Smooth muscle cell (in vitro differentiated cells): ENCODE measurements at regions not wholly inside any gene's neighbourhood (a gene's known extent, or its start where the extent isn't known, plus 50 kb on each side); places are given as distances from the start of the nearest gene placed in this dataset.

Source experiments
- DNase-seq: peaks from one replicate; lab custom pipeline; 2025; ENCODE audit not compliant: unreplicated experiment; lab: John Stamatoyannopoulos, UW
- H2AFZ ChIP-seq: fragments of 200-600 bp; sonication (generic); 2 replicates; pipeline ENCODE4 v1.6.0; 2016; ENCODE audit warnings: antibody characterized with exemption, low read depth, mild to moderate bottlenecking
- H3F3A ChIP-seq: fragments of 200-600 bp; sonication (generic); 2 replicates; pipeline ENCODE4 v1.6.0; 2017; ENCODE audit warnings: antibody characterized with exemption, low read depth
- H3K27ac ChIP-seq: fragments of 200-600 bp; sonication (generic); 2 replicates; pipeline ENCODE4 v1.5.1; 2016; ENCODE audit warnings: low read depth, mild to moderate bottlenecking
- H3K27me3 ChIP-seq: fragments of 200-600 bp; sonication (generic); 2 replicates; pipeline ENCODE4 v1.6.1; 2016; ENCODE audit warnings: low read depth, mild to moderate bottlenecking
- H3K36me3 ChIP-seq: fragments of 200-600 bp; sonication (generic); 2 replicates; pipeline ENCODE4 v1.5.1; 2016; ENCODE audit warnings: low read depth
- H3K4me1 ChIP-seq: fragments of 200-600 bp; sonication (generic); 2 replicates; pipeline ENCODE4 v1.5.1; 2016; ENCODE audit warnings: low read depth
- H3K4me2 ChIP-seq: fragments of 200-600 bp; sonication (generic); 2 replicates; pipeline ENCODE4 v1.6.0; 2016; ENCODE audit warnings: mild to moderate bottlenecking
- H3K4me3 ChIP-seq: fragments of 200-600 bp; sonication (generic); 2 replicates; pipeline ENCODE4 v1.5.1; 2016; ENCODE audit warnings: mild to moderate bottlenecking
- H3K79me2 ChIP-seq: fragments of 200-600 bp; sonication (generic); 2 replicates; pipeline ENCODE4 v1.6.0; 2016; ENCODE audit warnings: low read depth, mild to moderate bottlenecking
- H3K9ac ChIP-seq: fragments of 200-600 bp; sonication (generic); 2 replicates; pipeline ENCODE4 v1.6.0; 2016; ENCODE audit warnings: low read depth
- H3K9me3 ChIP-seq: fragments of 200-600 bp; sonication (generic); replicated peaks from 2 replicates; pipeline ENCODE4 v1.5.1; 2016; ENCODE audit warnings: low read depth
- H4K20me1 ChIP-seq: fragments of 200-600 bp; sonication (generic); 2 replicates; pipeline ENCODE4 v1.6.0; 2016; ENCODE audit warnings: low read depth
- WGBS: methylation state at CpG from one replicate; pipeline ENCODE4 v1.1.7; 2016; ENCODE audit warnings: low lambda C conversion rate; 5-methylcytosine and 5-hydroxymethylcytosine counted together
- TF ChIP-seq, protein P1 (sequence below): fragments of 200-600 bp; sonication (generic); IDR thresholded peaks from 2 replicates; pipeline ENCODE4 v1.5.1; 2017; ENCODE audit warnings: borderline replicate concordance, mild to moderate bottlenecking, antibody characterized with exemption; ENCODE audit not compliant: insufficient read depth, poor library complexity, severe bottlenecking

DNA sequence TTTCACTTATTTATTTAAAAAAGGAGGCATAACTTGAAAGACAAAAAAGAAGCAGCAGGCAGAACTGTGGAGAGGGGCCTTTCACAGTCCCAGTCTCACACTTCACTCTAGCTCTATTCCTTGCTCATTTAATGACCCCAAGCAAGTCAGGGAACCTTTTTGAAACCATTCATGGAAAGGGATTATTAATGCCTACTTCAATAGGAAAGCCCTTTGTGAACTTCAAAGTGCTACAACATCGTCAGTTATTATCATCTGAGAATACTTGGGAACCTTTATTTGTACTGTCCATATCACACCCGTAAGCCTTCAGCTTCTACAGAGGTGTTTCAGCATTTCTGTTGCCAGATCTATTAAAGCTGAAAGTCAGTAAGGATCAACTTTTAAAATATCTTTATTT lies 320.2 kb downstream of the TMEM161B start:
- no peaks in the 10 kb centered on the region for H3F3A ChIP-seq
- H2AFZ ChIP-seq = no peak overlapping the region
- no peaks in the 10 kb centered on the region for H4K20me1 ChIP-seq
- WGBS = 85% methylated on average over 2 of the region's 2 CpGs
- TF ChIP-seq, protein P1, sequence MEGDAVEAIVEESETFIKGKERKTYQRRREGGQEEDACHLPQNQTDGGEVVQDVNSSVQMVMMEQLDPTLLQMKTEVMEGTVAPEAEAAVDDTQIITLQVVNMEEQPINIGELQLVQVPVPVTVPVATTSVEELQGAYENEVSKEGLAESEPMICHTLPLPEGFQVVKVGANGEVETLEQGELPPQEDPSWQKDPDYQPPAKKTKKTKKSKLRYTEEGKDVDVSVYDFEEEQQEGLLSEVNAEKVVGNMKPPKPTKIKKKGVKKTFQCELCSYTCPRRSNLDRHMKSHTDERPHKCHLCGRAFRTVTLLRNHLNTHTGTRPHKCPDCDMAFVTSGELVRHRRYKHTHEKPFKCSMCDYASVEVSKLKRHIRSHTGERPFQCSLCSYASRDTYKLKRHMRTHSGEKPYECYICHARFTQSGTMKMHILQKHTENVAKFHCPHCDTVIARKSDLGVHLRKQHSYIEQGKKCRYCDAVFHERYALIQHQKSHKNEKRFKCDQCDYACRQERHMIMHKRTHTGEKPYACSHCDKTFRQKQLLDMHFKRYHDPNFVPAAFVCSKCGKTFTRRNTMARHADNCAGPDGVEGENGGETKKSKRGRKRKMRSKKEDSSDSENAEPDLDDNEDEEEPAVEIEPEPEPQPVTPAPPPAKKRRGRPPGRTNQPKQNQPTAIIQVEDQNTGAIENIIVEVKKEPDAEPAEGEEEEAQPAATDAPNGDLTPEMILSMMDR = no peak
- H3K79me2 ChIP-seq = no peaks in the 10 kb centered on the region
- H3K27ac ChIP-seq = no peak overlapping the region
- H3K36me3 ChIP-seq = no peaks in the 10 kb centered on the region
- DNase-seq = no peak
- no peaks in the 10 kb centered on the region for H3K9me3 ChIP-seq
- no peak overlapping the region for H3K9ac ChIP-seq
- H3K4me2 ChIP-seq = no peak overlapping the region
- peaks cover 18% of the 10 kb centered on the region for H3K4me1 ChIP-seq
- no peak overlapping the region for H3K4me3 ChIP-seq
- H3K27me3 ChIP-seq = no peaks in the 10 kb centered on the region

DNA sequence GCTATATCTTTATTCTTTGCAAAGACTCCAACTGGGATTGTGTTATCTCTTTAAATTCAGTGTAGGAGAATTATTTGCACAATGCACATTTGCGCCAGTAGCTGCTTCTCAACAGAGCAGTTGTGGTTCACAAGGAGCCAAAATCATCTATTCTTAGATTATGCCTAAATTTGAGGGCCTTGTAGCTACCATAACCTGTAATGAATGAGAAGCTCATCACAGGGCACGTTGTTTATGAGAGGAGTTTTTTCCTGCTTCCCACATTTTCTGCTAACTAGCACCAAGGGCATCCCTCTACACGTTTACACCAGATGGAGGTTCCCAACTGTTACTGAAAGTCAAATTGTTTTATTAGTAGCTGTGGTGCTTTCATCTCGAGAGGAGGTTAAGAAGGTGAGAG lies 322.4 kb downstream of the TMEM161B start:
- no peak overlapping the region for H3K4me3 ChIP-seq
- H3K27me3 ChIP-seq = no peaks in the 10 kb centered on the region
- 76% methylated on average over 4 of the region's 4 CpGs for WGBS
- H3K36me3 ChIP-seq = no peaks in the 10 kb centered on the region
- no peak overlapping the region for H3K27ac ChIP-seq
- peaks cover 18% of the 10 kb centered on the region for H3K4me1 ChIP-seq
- no peaks in the 10 kb centered on the region for H3K79me2 ChIP-seq
- no peaks in the 10 kb centered on the region for H3K9me3 ChIP-seq
- no peak for DNase-seq
- H2AFZ ChIP-seq = no peak overlapping the region
- TF ChIP-seq, protein P1 = no peak
- H4K20me1 ChIP-seq = no peaks in the 10 kb centered on the region
- H3F3A ChIP-seq = no peaks in the 10 kb centered on the region
- H3K9ac ChIP-seq = no peak overlapping the region
- no peak overlapping the region for H3K4me2 ChIP-seq

DNA sequence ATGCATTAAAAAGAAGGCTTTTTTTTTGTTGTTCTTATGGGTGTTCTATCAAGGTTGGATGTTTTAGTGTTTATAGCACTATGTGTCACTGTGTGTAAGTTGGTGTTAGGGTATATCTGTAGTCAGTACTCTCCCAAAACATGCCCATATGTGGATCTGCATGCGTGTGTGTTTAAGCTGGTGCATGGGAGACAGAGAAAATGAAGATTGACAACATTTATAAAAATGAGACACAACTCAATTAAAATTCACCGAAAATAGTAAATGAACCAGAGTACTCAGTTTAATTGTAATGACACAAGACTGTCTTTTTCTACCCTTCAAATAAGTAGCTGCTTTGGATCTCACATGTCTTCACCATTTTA lies 323.4 kb downstream of the TMEM161B start:
- no peak overlapping the region for H3K27ac ChIP-seq
- no peak overlapping the region for H3K9ac ChIP-seq
- H3F3A ChIP-seq = no peaks in the 10 kb centered on the region
- no peaks in the 10 kb centered on the region for H4K20me1 ChIP-seq
- 93% methylated on average over 2 of the region's 2 CpGs for WGBS
- no peak for DNase-seq
- H3K27me3 ChIP-seq = no peaks in the 10 kb centered on the region
- no peaks in the 10 kb centered on the region for H3K9me3 ChIP-seq
- no peaks in the 10 kb centered on the region for H3K79me2 ChIP-seq
- no peak overlapping the region for H3K4me3 ChIP-seq
- H2AFZ ChIP-seq = no peak overlapping the region
- TF ChIP-seq, protein P1 = no peak
- no peak overlapping the region for H3K4me2 ChIP-seq
- no peaks in the 10 kb centered on the region for H3K36me3 ChIP-seq
- peaks cover 18% of the 10 kb centered on the region for H3K4me1 ChIP-seq

DNA sequence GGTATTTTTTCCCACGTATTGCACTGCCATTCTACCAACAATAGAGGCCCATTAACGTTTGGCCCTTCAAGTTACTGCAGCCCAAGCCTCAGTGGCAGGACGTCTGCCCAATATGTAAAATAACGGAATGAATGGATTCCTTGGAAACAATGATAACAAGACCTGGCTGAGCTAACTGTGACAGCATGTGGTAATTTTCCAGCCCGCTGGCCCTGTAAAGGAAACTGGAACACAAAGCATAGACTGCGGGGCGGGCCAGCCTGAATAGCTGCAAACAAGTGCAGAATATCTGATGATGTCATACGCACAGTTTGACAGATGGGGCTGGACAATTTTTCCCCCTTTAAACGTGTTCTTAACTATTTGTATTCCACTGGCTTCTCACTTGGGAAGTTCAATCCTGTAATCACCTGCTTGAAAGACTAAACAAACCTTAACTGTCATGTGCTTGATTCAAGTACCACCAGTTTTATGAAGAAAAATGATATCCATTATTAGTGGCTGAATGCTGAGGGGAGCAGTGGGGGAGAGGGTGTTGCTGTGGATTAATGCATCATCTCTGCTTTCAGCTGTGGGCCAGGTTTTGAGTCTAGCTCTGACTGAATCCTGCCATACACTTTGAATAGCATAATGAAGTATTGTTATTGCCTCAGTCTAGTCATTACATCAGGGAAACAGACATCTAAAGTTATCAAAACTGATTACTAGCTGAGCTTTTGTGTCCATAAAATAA lies 323.9 kb downstream of the TMEM161B start:
- Histone ChIP-seq H3K9ac (no peak overlapping the region), H3K4me3 (no peak overlapping the region), H3K27ac (no peak overlapping the region), H3K4me1 (peaks cover 18% of the 10 kb centered on the region), H3K27me3 (no peaks in the 10 kb centered on the region), H2AFZ (no peak overlapping the region), H3K79me2 (no peaks in the 10 kb centered on the region), H3K36me3 (no peaks in the 10 kb centered on the region), H3F3A (no peaks in the 10 kb centered on the region), H3K9me3 (no peaks in the 10 kb centered on the region), H3K4me2 (no peak overlapping the region), H4K20me1 (no peaks in the 10 kb centered on the region)
- DNase-seq = no peak
- WGBS = 31% methylated on average over 9 of the region's 9 CpGs
- TF ChIP-seq, protein P1 = no peak
